HCT116 (cell line): ENCODE measurements at regions not wholly inside any gene's neighbourhood (a gene's known extent, or its start where the extent isn't known, plus 50 kb on each side); places are given as distances from the start of the nearest gene placed in this dataset.

Experiments
- ATAC-seq: fragments of 200-7000 bp; cut with Tn5 transposase; 2 replicates; pipeline ENCODE4 v1.9.1; 2020; ENCODE audit warnings: mild to moderate bottlenecking, moderate library complexity
- BruUV-seq: library from RNA; stranded (reverse); fragments of 400-500 nt; replicated peaks from 2 replicates; lab custom pipeline; 2021; lab: Mats Ljungman, UMichigan
- CTCF ChIA-PET: fragments of 300-600 bp; sonication (Branson Sonifier 250); formaldehyde crosslinking; loops from one replicate; lab custom pipeline; 2021; ENCODE audit warnings: antibody characterized with exemption; lab: Charles Lee
- POLR2A ChIA-PET: fragments of 300-600, 350-600 bp; sonication (Branson Sonifier 250); formaldehyde crosslinking; loops from one replicate; lab custom pipeline; 2021; ENCODE audit warnings: antibody characterized with exemption; lab: Charles Lee
- RAD21 ChIA-PET, 2 experiments: fragments of 300-600 bp; sonication (Branson Sonifier 250); formaldehyde crosslinking; loops; one replicate each; lab custom pipeline; 2023; ENCODE audit warnings: low total read pairs in 2 of 2; ENCODE audit not compliant: uncharacterized antibody in 2 of 2, unreplicated experiment in 2 of 2, low non-redundant PET in 1 of 2; lab: Charles Lee
- DNase-seq: peaks from one replicate; pipeline ENCODE4 v3.0.0-alpha.2; 2010; ENCODE audit warnings: low read depth, low spot score
- H2AFZ ChIP-seq: fragments of 200-600 bp; shearing (Covaris generic), sonication (generic); 2 replicates; pipeline ENCODE4 v1.6.1; 2017; ENCODE audit warnings: low read depth, mixed run types, mixed read lengths, antibody characterized with exemption, low read length; ENCODE audit not compliant: poor library complexity, severe bottlenecking
- H3K27ac ChIP-seq: 2 replicates; pipeline ENCODE4 v1.5.1; 2012; ENCODE audit warnings: low read depth, low read length
- H3K27me3 ChIP-seq: fragments of 200-600 bp; sonication (generic); 2 replicates; pipeline ENCODE4 v1.6.1; 2016; ENCODE audit warnings: mixed run types, low read length, mixed read lengths; ENCODE audit not compliant: insufficient read depth
- H3K36me3 ChIP-seq, 2 experiments: fragments of 200-500 bp in 1 of 2; fragments of 200-600 bp in 1 of 2; sonication (Bioruptor generic) in 1 of 2; sonication (generic) in 1 of 2; 2 replicates each; pipeline versions ENCODE4 v1.5.1 to v1.6.1; 2014 to 2016; ENCODE audit warnings: low read length in 2 of 2, inconsistent platforms in 1 of 2, mixed read lengths in 1 of 2, mixed run types in 1 of 2; ENCODE audit not compliant: insufficient read depth in 2 of 2, control insufficient read depth in 1 of 2
- H3K4me1 ChIP-seq, 2 experiments: fragments of 200-600 bp in 1 of 2; sonication (generic) in 1 of 2; 2 replicates each; pipeline versions ENCODE4 v1.5.1 to v1.6.1; 2012 to 2017; ENCODE audit warnings: low read length in 2 of 2, inconsistent platforms in 1 of 2, mild to moderate bottlenecking in 1 of 2, mixed read lengths in 1 of 2, mixed run types in 1 of 2, moderate library complexity in 1 of 2; ENCODE audit not compliant: insufficient read depth in 2 of 2, control insufficient read depth in 1 of 2
- H3K4me2 ChIP-seq: fragments of 200-600 bp; sonication (generic); 2 replicates; pipeline ENCODE4 v1.6.1; 2017; ENCODE audit warnings: mixed run types, low read length, mixed read lengths
- H3K4me3 ChIP-seq, 2 experiments: fragments of 200-600 bp in 1 of 2; sonication (generic) in 1 of 2; replicated peaks in 1 of 2; 2 replicates each; pipeline ENCODE4 v1.5.1; 2011 to 2016; ENCODE audit warnings: low read length in 2 of 2, control low read depth in 1 of 2, low read depth in 1 of 2, mild to moderate bottlenecking in 1 of 2, mixed read lengths in 1 of 2, mixed run types in 1 of 2
- H3K79me2 ChIP-seq: fragments of 200-600 bp; sonication (generic); 2 replicates; pipeline ENCODE4 v1.6.1; 2017; ENCODE audit warnings: mild to moderate bottlenecking, mixed run types, low read length, moderate library complexity, mixed read lengths; ENCODE audit not compliant: insufficient read depth
- H3K9ac ChIP-seq: fragments of 200-600 bp; sonication (generic); 2 replicates; pipeline ENCODE4 v1.6.1; 2016; ENCODE audit warnings: low read length, mixed read lengths
- H3K9me2 ChIP-seq: fragments of 200-600 bp; sonication (generic), shearing (Covaris generic); 2 replicates; pipeline ENCODE4 v1.6.1; 2017; ENCODE audit warnings: mixed run types, mild to moderate bottlenecking, moderate library complexity; ENCODE audit not compliant: insufficient read depth
- H3K9me3 ChIP-seq, 2 experiments: fragments of 200-500 bp in 1 of 2; fragments of 200-600 bp in 1 of 2; sonication (Bioruptor generic) in 1 of 2; sonication (generic) in 1 of 2; 2 replicates each; pipeline ENCODE4 v1.6.1; 2014 to 2017; ENCODE audit warnings: low read length in 2 of 2, mixed read lengths in 2 of 2, inconsistent platforms in 1 of 2, low read depth in 1 of 2, mild to moderate bottlenecking in 1 of 2, mixed run types in 1 of 2, moderate library complexity in 1 of 2; ENCODE audit not compliant: control insufficient read depth in 1 of 2, insufficient read depth in 1 of 2
- H4K20me1 ChIP-seq: fragments of 200-600 bp; sonication (generic), shearing (Covaris generic); 2 replicates; pipeline ENCODE4 v1.6.1; 2017; ENCODE audit warnings: mixed run types, mild to moderate bottlenecking, moderate library complexity; ENCODE audit not compliant: insufficient read depth
- CEBPB ChIP-seq: IDR thresholded peaks from 2 replicates; pipeline ENCODE4 v1.6.1; 2012; ENCODE audit warnings: low read depth
- ELF1 ChIP-seq: IDR thresholded peaks from 2 replicates; pipeline ENCODE4 v1.6.1; 2012; ENCODE audit warnings: low read depth, borderline replicate concordance
- JUND ChIP-seq: IDR thresholded peaks from 2 replicates; pipeline ENCODE4 v1.6.1; 2012
- MAX ChIP-seq: IDR thresholded peaks from 2 replicates; pipeline ENCODE4 v1.6.1; 2012
- POLR2A ChIP-seq: IDR thresholded peaks from 2 replicates; pipeline ENCODE4 v1.7.0; 2011; ENCODE audit warnings: borderline replicate concordance; ENCODE audit not compliant: insufficient read depth, insufficient read length; ENCODE audit errors: extremely low read depth
- SP1 ChIP-seq: IDR thresholded peaks from 2 replicates; pipeline ENCODE4 v1.6.1; 2012; ENCODE audit warnings: low read depth
- SRF ChIP-seq: IDR thresholded peaks from 2 replicates; pipeline ENCODE4 v1.6.1; 2012; ENCODE audit warnings: low read depth
- TCF7L2 ChIP-seq: IDR thresholded peaks from 2 replicates; pipeline ENCODE4 v1.7.0; 2011; ENCODE audit warnings: borderline replicate concordance, inconsistent platforms; ENCODE audit not compliant: insufficient read depth, insufficient read length; ENCODE audit errors: extremely low read depth
- YY1 ChIP-seq: IDR thresholded peaks from 2 replicates; pipeline ENCODE4 v1.6.1; 2011; ENCODE audit warnings: low read length, low read depth, moderate library complexity, mild to moderate bottlenecking; ENCODE audit not compliant: insufficient replicate concordance; ENCODE audit errors: extremely low read depth
- ZNF274 ChIP-seq: fragments of 200-500 bp; sonication (Bioruptor generic); IDR thresholded peaks from 2 replicates; pipeline ENCODE4 v1.6.1; 2014; ENCODE audit warnings: mild to moderate bottlenecking, low read depth, low read length, inconsistent platforms
- intact Hi-C: fragments of 100-400 bp; cut with micrococcal nuclease; formaldehyde crosslinking; loops from 2 replicates; pipeline ENCODE4 v1.10.0; 2022
- TF ChIP-seq, protein P1 (sequence below): IDR thresholded peaks from 2 replicates; pipeline ENCODE4 v1.6.1; 2011; ENCODE audit warnings: mild to moderate bottlenecking, low read length, moderate library complexity; ENCODE audit not compliant: insufficient replicate concordance; ENCODE audit errors: extremely low read depth

DNA sequence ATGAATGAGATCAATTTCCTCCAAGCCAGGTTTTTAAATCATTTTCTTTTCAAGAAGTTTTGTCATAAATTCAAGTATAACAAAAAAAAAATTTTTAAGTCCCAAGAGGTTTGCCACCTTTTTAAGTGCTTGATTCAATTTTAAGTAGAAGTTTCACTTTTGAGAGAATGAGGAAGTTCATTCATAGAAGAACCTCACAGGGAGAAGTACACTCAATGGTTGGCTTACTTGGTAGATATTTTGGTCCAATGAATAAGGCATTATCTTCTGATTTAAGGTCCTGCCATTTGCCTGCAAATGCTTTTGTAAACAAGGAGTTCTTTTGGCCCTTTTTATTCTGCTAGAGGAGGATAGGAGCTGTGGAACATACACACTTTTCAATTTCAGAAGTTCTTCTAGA, 96.7 kb upstream of the NOVA1 start (continued):
- TF ChIP-seq SRF: no peak
- TF ChIP-seq, protein P1, sequence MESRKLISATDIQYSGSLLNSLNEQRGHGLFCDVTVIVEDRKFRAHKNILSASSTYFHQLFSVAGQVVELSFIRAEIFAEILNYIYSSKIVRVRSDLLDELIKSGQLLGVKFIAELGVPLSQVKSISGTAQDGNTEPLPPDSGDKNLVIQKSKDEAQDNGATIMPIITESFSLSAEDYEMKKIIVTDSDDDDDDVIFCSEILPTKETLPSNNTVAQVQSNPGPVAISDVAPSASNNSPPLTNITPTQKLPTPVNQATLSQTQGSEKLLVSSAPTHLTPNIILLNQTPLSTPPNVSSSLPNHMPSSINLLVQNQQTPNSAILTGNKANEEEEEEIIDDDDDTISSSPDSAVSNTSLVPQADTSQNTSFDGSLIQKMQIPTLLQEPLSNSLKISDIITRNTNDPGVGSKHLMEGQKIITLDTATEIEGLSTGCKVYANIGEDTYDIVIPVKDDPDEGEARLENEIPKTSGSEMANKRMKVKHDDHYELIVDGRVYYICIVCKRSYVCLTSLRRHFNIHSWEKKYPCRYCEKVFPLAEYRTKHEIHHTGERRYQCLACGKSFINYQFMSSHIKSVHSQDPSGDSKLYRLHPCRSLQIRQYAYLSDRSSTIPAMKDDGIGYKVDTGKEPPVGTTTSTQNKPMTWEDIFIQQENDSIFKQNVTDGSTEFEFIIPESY: no peak

DNA sequence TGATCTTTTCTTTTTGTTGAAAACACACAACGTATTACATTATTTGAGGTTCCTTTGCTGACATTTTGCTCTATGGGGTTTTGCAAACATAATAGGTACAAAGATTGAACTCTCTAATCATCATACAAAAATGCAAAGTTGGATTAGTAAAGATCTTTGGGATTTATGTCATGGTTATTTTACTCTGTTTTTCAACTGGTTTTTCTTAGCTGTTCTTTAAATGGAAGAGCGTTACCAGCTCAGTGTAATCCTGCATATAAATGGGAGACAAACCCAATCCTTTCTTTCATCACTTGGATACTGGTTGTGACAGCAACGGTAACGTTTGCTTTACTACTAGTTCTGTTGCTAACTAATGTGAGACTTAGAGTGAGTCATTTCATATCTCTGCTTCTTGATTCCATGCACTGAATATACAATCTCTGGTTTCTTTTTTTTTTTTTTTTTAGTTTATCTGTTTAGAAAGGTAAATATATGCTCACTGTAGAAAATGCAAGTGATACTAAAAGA, 104.9 kb upstream of the NOVA1 start:
- Histone ChIP-seq H3K4me2 (no peak overlapping the region), H4K20me1 (no peaks in the 10 kb centered on the region), H3K9me3 (peaks cover 5 to 15% of the 10 kb centered on the region in 2 experiments; a peak in 2 of 4 replicates), H3K9ac (no peak overlapping the region), H2AFZ (no peak overlapping the region), H3K27me3 (no peaks in the 10 kb centered on the region), H3K9me2 (no peaks in the 10 kb centered on the region), H3K4me1 (no peaks in the 10 kb centered on the region), H3K79me2 (no peaks in the 10 kb centered on the region), H3K36me3 (no peaks in the 10 kb centered on the region), H3K27ac (no peak overlapping the region), H3K4me3 (no peak overlapping the region)
- no TSS peak for BruUV-seq
- ATAC-seq (no peak), DNase-seq (no peak)
- ChIA-PET CTCF (no interaction called here), POLR2A (no interaction called here), RAD21 (no interaction called here)
- intact Hi-C loops: no loop called here
- TF ChIP-seq CEBPB (no peak), SP1 (no peak), ZNF274 (no peak), ELF1 (no peak), MAX (no peak), JUND (no peak), YY1 (no peak), POLR2A (no peak), TCF7L2 (no peak)
